ENCODE measurements at regions not wholly inside any gene's neighbourhood (a gene's known extent, or its start where the extent isn't known, plus 50 kb on each side); places are given as distances from the start of the nearest gene placed in this dataset.

DNA sequence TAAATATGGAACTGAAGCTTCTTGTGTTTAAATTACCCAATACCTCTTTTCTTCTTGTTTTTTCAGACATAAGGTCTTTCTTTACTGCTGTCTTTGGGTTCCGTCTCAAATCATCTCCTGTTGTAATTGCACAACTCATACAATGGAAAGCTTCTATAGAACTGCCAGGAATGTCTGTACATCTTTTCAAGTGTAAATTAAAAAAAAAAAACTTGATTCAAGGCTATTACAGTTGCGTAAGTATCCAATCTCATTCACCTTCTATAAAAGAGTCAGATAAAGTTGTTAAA is 243.5 kb downstream of the ICE1 start:
- no peak for TF ChIP-seq POLR2A (IDR thresholded peaks at IDR 0.05; ENCODE audit: low read depth, low read length)
- TF ChIP-seq POLR2AphosphoS5 (IDR thresholded peaks at IDR 0.05; ENCODE audit: low read depth, low read length): no peak
- no peak for TF ChIP-seq TAF1 (IDR thresholded peaks at IDR 0.05; ENCODE audit: borderline replicate concordance, low read depth, low read length)

Data from GM12892 (cell line).